Left ventricle myocardium inferior (tissue), 1 donor: ENCODE measurements at regions not wholly inside any gene's neighbourhood (a gene's known extent, or its start where the extent isn't known, plus 50 kb on each side); places are given as distances from the start of the nearest gene placed in this dataset.
"Not testable (repeated sequence)": the region's sequence is repeated elsewhere in the genome, so short reads cannot be mapped to it uniquely, and the experiment has no call there.

ENCODE experiments used
- DNase-seq: peaks from one replicate; pipeline ENCODE4 v3.0.0-alpha.2; 2020
- H3K27ac ChIP-seq: fragments of 200-600 bp; replicated peaks from 2 replicates; pipeline ENCODE4 v1.8.0; 2021
- H3K27me3 ChIP-seq: fragments of 200-600 bp; 2 replicates; pipeline ENCODE4 v1.8.0; 2021; ENCODE audit warnings: low read depth
- H3K36me3 ChIP-seq: fragments of 200-600 bp; 2 replicates; pipeline ENCODE4 v1.8.0; 2021
- H3K4me1 ChIP-seq: fragments of 200-600 bp; 2 replicates; pipeline ENCODE4 v1.8.0; 2021
- H3K4me3 ChIP-seq: fragments of 200-600 bp; 2 replicates; pipeline ENCODE4 v1.8.0; 2021; ENCODE audit warnings: mild to moderate bottlenecking, moderate library complexity
- H3K9me3 ChIP-seq: fragments of 200-600 bp; replicated peaks from 2 replicates; pipeline ENCODE4 v1.8.0; 2021
- intact Hi-C: fragments of 100-400 bp; cut with micrococcal nuclease; formaldehyde crosslinking; loops from one replicate; pipeline ENCODE4 v1.11.0; 2022
- TF ChIP-seq, protein P1 (sequence below): fragments of 200-600 bp; IDR thresholded peaks from 2 replicates; pipeline ENCODE4 v1.8.0; 2021; ENCODE audit warnings: antibody characterized with exemption, mild to moderate bottlenecking, borderline replicate concordance
- donor health status: DM: no; HTN: yes; CAD: no; lungs with severe emphysema.

DNA sequence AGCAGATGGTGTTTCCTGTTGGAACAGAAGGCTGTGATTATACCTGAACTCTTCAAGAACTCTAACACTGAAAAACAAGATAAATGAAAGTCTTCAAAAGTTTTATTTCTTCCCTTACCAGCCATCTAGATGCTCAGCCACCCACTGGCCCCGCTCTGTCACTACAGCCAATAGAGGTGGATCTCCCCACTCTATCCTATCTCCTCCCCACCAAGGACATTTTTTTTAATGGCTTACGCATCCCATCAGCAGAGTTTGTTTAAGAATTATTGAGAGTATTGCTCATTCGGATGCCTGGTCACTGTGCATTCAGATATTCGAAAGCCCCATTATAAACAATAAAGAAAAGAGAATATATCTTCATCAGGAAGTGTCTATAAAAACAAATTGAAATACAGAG is 159.4 kb downstream of the RASEF start:
- intact Hi-C loops, result no loop called here
- Histone ChIP-seq H3K4me3 (no peak overlapping the region), H3K9me3 (peaks cover 5% of the 10 kb centered on the region), H3K4me1 (no peaks in the 10 kb centered on the region), H3K36me3 (no peaks in the 10 kb centered on the region), H3K27me3 (no peaks in the 10 kb centered on the region), H3K27ac (no peak overlapping the region)
- TF ChIP-seq, protein P1, sequence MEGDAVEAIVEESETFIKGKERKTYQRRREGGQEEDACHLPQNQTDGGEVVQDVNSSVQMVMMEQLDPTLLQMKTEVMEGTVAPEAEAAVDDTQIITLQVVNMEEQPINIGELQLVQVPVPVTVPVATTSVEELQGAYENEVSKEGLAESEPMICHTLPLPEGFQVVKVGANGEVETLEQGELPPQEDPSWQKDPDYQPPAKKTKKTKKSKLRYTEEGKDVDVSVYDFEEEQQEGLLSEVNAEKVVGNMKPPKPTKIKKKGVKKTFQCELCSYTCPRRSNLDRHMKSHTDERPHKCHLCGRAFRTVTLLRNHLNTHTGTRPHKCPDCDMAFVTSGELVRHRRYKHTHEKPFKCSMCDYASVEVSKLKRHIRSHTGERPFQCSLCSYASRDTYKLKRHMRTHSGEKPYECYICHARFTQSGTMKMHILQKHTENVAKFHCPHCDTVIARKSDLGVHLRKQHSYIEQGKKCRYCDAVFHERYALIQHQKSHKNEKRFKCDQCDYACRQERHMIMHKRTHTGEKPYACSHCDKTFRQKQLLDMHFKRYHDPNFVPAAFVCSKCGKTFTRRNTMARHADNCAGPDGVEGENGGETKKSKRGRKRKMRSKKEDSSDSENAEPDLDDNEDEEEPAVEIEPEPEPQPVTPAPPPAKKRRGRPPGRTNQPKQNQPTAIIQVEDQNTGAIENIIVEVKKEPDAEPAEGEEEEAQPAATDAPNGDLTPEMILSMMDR, result no peak
- DNase-seq, result no peak

DNA sequence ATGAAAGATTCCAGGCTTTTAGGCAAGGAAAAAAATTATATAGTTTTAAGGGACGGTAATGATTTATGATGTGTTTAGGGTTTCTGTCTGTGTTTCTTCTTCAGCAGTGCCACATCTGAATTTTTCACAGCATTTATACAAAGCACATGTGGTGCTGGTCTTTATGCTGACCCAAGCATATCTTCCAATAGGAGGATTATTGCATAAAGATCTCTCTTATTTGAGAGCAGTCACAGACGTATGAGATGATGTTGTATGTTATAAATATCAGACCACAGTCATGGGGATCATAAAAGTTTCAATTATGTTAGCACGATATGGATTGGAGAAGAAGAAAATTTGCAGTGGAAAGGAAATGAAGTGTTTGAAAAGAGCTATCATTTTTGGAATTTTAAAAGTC is 150.9 kb downstream of the RASEF start:
- Histone ChIP-seq H3K9me3 (peaks cover 20% of the 10 kb centered on the region), H3K4me3 (no peak overlapping the region), H3K27me3 (peaks cover 29% of the 10 kb centered on the region), H3K36me3 (no peaks in the 10 kb centered on the region), H3K27ac (no peak overlapping the region), H3K4me1 (no peaks in the 10 kb centered on the region)
- intact Hi-C loops, result no loop called here
- TF ChIP-seq, protein P1, result no peak
- no peak for DNase-seq

DNA sequence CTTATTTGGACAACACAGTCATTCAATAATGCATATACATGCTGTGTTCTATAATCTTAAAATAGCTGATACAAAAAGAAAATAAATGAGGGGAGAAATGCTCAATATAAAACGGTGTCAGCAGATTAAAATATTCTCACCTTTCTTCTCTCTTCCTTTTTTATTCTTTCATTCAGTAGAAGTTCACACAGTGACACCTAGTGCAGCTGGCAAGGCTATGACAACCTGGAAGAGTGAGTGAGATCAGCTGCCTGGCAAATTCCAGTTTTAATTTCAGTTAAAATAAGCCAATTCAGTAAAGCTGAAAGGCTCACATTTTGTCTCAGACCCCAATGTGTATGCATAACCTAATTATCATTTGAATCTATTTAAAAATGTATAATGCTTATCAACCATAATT is 150.3 kb downstream of the RASEF start:
- intact Hi-C loops, result no loop called here
- Histone ChIP-seq H3K36me3 (no peaks in the 10 kb centered on the region), H3K27ac (no peak overlapping the region), H3K4me3 (no peak overlapping the region), H3K9me3 (peaks cover 20% of the 10 kb centered on the region), H3K4me1 (no peaks in the 10 kb centered on the region), H3K27me3 (peaks cover 29% of the 10 kb centered on the region)
- DNase-seq, result no peak
- TF ChIP-seq, protein P1, result no peak

DNA sequence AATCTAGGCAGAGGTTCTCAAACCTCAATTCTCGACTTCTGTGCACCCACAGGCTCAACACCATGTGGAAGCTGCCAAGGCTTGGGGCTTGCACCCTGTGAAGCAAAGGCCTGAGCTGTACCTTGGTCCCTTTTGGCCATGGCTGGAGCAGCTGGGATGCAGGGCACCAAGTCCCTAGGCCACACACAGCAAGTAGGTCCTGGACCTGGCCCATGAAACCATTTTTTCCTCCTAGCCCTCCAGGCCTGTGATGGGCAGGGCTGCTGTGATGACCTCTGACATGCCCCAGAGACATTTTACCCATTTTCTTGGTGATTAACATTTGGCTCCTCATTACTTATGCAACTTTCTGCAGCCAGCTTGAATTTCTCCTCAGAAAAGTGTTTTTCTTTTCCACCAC is 146.7 kb downstream of the RASEF start:
- H3K27ac ChIP-seq, H3K4me1 ChIP-seq, H3K36me3 ChIP-seq, intact Hi-C loops, H3K4me3 ChIP-seq, DNase-seq: not testable (repeated sequence)
- Histone ChIP-seq H3K27me3 (peaks cover 16% of the 10 kb centered on the region), H3K9me3 (peaks cover 20% of the 10 kb centered on the region)

DNA sequence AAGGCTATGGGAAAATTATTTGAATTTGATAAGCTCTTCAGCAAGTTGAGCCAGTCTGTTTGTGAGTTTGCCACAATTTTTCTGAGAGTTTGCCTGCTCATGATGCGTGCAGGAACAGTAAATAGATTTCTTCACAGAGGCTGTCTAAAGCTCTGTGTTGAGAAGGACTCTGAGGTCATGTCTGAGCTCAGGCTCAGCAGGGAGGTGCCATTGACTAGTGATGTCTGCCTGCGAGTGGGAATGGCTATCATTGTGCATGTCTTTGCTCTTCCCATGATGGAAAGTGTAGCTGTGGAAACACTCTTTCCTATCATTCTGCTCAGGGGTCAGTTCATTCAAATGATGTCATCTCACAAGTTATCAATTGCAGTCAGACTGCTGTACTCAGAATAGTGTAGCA is 142.8 kb downstream of the RASEF start:
- intact Hi-C loops, result no loop called here
- Histone ChIP-seq H3K9me3 (peaks cover 18% of the 10 kb centered on the region), H3K4me1 (no peaks in the 10 kb centered on the region), H3K36me3 (no peaks in the 10 kb centered on the region), H3K27ac (no peak overlapping the region), H3K4me3 (no peak overlapping the region), H3K27me3 (peaks cover 23% of the 10 kb centered on the region)
- no peak for DNase-seq
- TF ChIP-seq, protein P1, result no peak

DNA sequence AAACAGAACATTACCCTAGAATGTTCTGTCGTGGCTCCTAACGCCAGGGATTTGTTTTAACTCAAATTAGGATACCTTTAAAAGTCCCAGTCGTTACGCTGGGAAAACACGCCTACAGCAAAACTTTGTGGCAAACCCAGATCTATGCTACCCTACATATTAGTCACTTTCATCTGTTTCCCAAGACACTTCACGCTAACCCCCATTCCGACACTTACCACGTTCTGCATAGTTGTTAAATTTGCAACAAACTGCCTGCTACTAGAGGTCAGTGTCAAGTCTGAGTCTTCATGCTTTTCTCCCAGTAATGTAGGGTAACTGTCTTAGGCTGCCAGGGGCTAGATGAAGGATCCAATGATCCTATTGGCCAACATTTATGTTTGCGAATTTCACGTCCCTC is 140.3 kb downstream of the RASEF start:
- Histone ChIP-seq H3K36me3 (no peaks in the 10 kb centered on the region), H3K27me3 (peaks cover 11% of the 10 kb centered on the region), H3K27ac (no peak overlapping the region), H3K4me3 (no peak overlapping the region), H3K4me1 (no peaks in the 10 kb centered on the region), H3K9me3 (no peaks in the 10 kb centered on the region)
- no peak for DNase-seq
- TF ChIP-seq, protein P1, result no peak
- intact Hi-C loops, result no loop called here
